ENCODE measurements at regions not wholly inside any gene's neighbourhood (a gene's known extent, or its start where the extent isn't known, plus 50 kb on each side); places are given as distances from the start of the nearest gene placed in this dataset.

- no peak for DNase-seq
Observed at GRCh38 chr11:95508219-95508890, 277.4 kb upstream of the SESN3 start.

- peak in 1 of 2 donors; percentile 8 for DNase-seq
Observed at GRCh38 chr11:95507794-95508193, 276.8 kb upstream of the SESN3 start.

GRCh38 chr11:95506777-95507176 lies 275.8 kb upstream of the SESN3 start:
- no peak for DNase-seq

DNA sequence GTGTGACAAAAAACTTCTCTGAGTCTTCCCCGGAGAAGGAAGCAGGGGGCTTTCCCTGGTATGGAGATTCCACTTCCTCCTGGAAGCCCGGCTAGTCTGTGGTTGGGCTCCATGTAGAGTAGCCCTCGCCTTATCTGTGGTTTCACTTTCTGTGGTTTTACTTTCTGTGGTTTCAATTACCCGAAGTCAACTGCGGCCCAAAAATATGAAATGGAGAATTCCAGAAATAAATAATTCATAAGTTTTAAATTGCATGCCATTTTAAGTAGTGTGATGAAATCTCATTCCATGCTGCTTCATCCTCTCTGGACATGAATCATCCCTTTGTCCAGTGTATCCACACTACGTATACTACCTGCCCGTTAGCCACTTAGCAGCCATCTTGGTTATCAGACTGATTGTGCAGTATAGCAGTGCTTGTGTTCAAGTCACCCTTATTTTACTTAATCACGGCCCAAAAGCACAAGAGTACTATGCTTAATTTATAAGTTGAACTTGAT lies 275.0 kb upstream of the SESN3 start:
- DNase-seq: peak; percentile 4 to 5

- DNase-seq: no peak
Observed at GRCh38 chr11:95503047-95503446, 272.0 kb upstream of the SESN3 start.

- no peak for DNase-seq
Observed at GRCh38 chr11:95502522-95502921, 271.5 kb upstream of the SESN3 start.

DNA sequence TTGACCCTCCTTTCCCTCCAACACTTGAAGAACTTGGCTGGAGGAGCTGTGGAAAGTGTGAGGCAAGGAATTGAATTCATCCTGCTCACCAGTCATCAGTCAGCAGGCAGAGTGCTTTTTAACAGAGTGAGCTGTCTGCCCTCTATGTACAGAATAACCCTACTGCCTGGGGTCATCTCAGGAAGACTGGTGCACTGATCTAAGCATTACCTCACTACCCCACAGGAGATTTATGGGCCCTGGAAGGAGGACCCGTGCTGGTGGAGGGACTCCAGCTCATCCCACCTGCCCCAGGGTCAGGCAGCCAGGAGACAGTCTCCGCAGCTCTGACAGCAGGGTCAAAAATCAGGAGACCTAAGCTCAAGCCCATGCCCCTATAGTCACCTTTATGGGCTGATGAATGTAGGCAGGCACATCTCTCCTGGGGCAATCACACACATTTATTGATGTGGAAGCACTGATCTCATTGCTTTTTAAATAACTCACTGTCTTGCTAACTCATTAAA lies 270.8 kb upstream of the SESN3 start:
- no peak for DNase-seq

DNA sequence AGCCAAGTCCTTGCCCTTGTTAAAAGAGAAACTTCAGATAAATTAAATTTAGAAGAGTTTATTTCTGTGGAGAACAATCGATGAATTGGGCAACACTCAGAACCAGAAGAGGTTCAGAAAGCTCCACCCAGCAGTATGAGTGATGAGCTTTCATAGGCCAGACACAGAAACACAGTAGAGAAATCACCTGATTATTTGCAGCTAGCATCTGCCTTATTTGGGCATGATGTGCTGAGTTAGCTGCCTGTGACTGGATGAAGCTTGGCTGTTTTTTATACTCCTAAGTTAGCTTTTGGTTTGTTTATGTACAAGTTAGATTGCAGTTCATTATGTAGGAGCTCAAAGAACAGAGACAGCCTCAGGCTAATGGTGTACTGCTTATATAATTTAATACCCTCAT lies 269.5 kb upstream of the SESN3 start:
- DNase-seq: no peak

DNA sequence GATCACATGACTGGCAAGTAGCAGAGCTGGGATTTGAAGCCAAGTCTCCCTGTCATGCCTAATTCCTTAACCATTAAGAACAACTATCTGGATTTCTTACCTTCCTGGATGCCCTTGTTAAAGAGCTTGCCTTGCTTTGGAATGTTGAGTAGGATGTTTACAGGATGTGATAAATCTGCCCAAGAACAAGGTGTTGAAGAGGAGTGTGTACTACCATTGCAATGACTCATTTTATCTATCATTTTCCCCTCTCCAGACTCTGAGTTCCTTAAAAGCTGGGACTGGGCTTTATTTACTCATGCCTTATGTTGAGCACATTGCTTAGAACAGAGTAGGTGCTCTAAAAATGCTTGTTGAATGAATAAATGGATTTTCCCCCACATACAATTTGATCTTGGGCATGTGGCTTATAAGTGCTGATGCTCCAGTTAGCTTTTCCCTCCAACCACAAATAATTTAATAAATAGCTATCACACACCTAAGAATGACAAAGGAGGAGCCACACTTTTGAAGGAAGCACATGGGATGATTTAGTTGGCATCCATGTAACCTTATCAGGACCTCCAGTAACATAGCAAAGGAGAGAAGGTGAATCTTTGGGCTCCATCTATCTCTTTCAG lies 268.6 kb upstream of the SESN3 start:
- no peak for DNase-seq

DNA sequence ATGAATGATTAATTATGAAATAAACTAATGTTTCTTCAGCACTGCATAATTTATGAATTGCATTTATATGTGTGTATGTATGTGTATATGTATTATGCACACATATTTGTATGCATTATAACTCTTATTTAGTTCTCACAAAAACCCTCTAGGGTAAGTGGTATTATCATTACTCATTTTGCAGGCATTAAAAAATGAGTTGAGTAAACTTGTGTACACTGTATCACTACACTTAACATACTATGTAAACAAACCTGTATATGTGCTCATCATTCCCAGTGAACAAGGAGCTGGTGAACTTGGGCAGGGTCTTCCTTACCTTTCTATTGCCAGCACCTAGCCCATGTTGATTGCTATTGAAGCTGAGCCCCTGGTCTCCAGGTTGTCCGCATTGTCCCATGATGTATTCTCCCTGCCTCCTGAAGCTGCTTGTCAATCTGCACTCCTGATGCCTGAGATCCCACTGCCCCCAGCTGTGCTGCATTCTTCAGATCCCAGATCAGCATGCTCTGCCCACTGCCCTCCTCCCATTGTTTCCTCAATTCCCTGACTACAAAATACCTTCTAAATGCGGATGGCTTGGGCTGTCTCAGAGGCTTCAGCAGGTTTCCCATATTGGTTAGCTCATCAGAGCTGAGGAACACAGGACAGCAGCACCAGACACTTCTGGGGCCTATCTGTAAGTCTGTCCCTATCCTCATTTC lies 267.9 kb upstream of the SESN3 start:
- DNase-seq: no peak

- no peak for DNase-seq
Observed at GRCh38 chr11:95496901-95497300, 265.9 kb upstream of the SESN3 start.

DNA sequence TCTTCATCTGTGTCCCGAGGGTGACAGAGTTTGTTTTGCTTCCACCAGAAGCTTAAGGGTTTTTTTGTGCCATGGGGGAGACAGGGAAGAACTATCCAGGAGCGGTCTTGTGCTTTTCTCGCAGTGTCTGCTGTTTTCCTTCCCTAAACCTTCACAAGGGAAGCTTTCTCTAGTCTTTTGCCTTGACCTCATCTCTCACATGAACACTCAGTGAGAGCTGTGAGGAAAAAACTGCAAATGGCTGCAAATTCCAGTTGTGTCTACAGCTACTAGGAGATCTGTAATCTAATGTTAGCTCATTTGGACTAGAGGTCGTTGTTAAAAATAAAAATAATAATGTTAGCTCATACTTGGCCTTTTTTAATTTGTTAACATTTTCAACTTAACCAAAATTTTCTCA lies 264.7 kb upstream of the SESN3 start:
- DNase-seq: no peak

DNA sequence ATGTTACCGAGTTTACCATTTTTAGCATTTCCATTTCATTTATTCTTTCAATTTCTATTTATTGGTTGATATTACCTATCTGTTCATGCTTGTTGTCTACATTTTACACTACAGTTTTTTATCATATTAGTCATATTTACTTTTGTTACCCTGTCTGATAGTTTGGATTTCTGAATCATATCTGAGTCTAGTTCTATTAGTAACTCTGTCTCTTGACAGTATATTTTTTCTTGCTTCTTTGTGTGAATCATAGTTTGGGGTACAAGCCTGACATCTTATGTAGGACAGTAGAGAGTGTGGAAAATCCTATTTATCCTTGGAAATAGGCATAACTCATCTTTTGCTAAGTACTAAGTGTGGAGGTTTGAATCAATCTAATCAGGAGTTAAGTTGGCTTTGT lies 263.9 kb upstream of the SESN3 start:
- no peak for DNase-seq

- no peak for DNase-seq
Observed at GRCh38 chr11:95494167-95494566, 263.2 kb upstream of the SESN3 start.

- DNase-seq: no peak
Observed at GRCh38 chr11:95490625-95491024, 259.6 kb upstream of the SESN3 start.

- DNase-seq: no peak
Observed at GRCh38 chr11:95487938-95488337, 256.9 kb upstream of the SESN3 start.

DNA sequence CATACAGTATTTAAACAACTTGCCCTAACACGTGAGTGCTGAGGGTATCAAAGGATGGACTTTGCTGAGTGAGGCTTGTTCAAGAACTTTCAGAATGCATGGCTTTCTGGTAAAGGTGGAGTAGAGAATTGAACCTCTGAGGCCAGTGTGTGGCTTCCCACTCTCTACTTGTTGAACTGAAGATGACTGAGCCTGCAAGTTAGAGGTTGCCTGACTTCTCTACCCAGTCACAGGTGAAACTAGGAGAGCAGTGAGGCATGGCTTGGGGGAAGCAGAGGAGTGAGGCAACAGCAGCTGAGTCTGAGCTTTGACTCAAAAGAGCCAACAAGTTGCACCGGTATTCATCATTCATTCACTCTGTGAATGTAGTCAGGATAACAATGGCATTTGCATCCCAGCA lies 256.4 kb upstream of the SESN3 start:
- no peak for DNase-seq

GRCh38 chr11:95486979-95487378 lies 256.0 kb upstream of the SESN3 start:
- no peak for DNase-seq

DNA sequence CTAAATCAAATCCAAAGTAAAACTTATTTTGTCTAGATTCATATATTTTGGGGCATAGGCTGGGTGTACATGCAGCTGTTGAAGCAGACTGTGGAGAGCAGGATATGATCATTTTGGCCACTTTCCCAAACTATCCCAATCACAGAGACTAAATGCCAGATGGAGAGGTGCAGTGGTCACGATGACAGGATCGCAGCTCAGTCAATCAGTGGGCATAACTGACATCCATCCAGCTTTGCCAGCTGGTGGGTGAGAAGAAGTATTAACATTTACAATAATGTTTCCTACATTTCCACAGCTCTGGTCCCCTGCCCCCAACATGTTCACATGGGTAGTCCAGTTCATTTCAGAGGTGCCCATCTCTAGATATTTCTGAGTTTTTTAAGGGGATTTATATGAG lies 255.5 kb upstream of the SESN3 start:
- DNase-seq: no peak

DNA sequence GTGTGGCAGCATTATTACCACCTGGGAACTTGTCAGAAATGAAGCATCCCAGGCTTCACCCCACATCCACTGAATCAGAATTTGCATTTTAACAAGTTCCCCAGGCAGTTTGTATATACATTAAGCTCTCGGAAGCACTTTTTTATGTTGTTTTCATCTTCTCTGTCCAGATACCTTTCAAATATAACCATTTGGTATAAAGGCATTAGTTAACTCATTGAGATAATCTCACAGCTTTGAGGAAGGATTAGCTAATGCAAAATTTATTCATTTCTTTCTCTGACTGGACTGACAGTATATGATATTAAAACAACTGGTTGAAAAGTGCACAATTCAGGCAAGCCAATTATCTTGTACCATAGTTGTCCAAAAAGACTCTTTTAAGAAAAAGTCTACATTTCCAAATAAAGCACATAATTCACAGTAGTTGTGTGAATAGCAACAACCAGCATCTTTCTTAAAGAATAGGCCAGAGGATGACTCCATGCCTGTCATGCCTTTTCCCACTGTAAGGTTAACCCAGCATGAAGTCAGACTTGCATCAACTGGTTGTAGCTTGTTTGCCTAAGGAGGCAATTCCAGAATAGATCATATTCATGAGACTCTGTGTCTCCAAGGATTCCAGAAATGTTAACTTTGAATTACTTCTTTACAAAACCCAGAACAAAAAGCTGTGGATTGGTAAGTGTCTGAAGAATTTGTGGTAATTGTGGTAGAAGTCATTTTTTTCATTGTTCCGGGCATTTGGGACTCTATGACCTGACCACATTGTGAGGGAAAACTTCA lies 254.3 kb upstream of the SESN3 start:
- no peak for DNase-seq

DNA sequence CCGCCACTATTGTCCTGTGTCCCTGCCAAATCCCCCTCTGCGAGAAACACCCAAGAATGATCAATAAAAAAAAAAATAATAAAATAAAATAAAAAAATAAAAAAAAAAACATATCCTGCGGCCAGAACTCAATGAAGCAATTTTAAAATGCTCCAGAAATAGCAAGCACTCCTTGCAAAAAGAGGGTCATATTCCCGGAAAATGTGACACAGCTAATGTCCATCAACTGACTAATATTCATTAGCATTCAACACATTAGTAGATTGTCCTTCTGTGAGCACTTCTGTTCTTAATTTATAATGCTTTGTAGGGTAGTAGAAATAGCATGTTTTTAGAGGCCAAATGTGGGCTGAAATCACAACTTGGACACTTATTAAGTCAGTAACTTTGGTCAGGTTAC lies 252.3 kb upstream of the SESN3 start:
- DNase-seq: no peak

DNA sequence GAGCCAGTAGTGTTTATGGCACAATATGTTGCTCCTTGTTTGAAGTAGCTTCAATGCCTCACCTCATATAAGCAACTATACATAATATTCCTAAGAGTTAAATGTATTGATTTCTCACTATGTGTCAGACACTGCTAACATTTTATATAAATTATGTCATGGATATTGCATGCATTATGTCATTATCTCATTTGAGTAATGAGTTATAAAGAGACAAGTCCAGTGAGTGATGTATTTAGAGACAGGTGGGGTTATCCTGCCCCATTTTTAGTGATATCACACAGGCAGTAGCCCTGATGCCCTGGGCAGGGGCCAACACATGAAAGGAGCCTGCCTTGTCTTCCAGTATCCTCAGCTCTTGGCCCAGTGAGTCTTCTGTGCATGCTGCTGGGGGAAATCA lies 247.0 kb upstream of the SESN3 start:
- no peak for DNase-seq

DNA sequence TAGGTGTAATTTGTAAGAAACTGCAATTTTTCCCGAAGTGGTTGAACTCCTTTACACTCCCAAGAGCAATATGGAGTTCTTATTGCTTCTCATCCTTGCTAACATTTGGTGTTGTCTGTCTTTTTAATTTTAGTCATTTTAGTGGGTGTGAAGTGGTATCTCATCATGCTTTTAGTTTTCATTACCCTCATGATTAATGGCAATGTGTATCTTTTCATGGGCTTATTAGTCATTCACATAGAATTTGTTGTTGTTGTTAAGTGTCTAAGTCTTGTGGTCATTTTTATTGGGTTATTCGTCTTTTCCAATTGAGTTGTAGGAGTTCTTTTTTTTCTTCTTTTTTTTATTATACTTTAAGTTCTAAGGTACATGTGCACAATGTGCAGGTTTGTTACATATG lies 238.3 kb upstream of the SESN3 start:
- DNase-seq: no peak

Measured in CD4-positive, alpha-beta T cell treated with Interferon alpha-2 for 1 hour (primary cell).